ENCODE measurements at regions not wholly inside any gene's neighbourhood (a gene's known extent, or its start where the extent isn't known, plus 50 kb on each side); places are given as distances from the start of the nearest gene placed in this dataset.

DNA sequence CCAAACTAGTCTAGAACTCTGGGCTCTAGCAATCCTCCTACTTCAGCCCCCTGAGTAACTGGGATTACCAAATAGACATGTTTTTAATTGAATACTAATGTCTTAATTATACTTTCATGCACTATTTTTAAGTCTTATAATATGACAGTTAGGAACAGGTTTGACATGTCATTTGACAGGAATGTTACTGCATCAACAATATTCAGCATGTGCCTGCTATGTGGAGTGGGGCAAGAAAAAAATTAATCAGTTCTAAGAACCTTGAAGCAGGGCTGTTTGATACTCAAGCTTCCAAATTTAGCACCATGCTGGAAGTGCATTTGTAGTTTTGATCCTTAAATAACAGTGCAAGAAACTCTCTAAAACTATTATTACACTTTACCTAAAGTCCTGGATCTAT lies 265.3 kb downstream of the MZT1 start:
- Histone ChIP-seq H3K79me2 (ENCODE audit: insufficient read depth, low read length) (no peaks in the 10 kb centered on the region), H3K9ac (ENCODE audit: low read depth, low read length, poor library complexity, severe bottlenecking) (no peak overlapping the region), H3K4me3 (ENCODE audit: low read length, poor library complexity, severe bottlenecking) (no peak overlapping the region), H2AFZ (ENCODE audit: low read length) (no peak overlapping the region), H4K20me1 (ENCODE audit: insufficient read depth, low read length, poor library complexity, severe bottlenecking) (no peaks in the 10 kb centered on the region), H3K36me3 (ENCODE audit: insufficient read depth, low read length) (no peaks in the 10 kb centered on the region), H3F3A (ENCODE audit: low read depth) (no peaks in the 10 kb centered on the region), H3K9me2 (replicated peaks; ENCODE audit: low read depth, low read length) (no peaks in the 10 kb centered on the region), H3K4me2 (ENCODE audit: low read depth, low read length, poor library complexity, severe bottlenecking) (no peak overlapping the region), H3K4me1 (ENCODE audit: insufficient read depth, low read length, poor library complexity, severe bottlenecking) (no peaks in the 10 kb centered on the region), H3K9me3 (ENCODE audit: insufficient read depth, low read depth, low read length) (no peaks in the 10 kb centered on the region), H3K27me3 (ENCODE audit: insufficient read depth, low read length, poor library complexity, severe bottlenecking) (no peaks in the 10 kb centered on the region)
- TF ChIP-seq EZH2phosphoT487 (IDR thresholded peaks at IDR 0.05; ENCODE audit: borderline replicate concordance): no peak
- TF ChIP-seq, protein P1, sequence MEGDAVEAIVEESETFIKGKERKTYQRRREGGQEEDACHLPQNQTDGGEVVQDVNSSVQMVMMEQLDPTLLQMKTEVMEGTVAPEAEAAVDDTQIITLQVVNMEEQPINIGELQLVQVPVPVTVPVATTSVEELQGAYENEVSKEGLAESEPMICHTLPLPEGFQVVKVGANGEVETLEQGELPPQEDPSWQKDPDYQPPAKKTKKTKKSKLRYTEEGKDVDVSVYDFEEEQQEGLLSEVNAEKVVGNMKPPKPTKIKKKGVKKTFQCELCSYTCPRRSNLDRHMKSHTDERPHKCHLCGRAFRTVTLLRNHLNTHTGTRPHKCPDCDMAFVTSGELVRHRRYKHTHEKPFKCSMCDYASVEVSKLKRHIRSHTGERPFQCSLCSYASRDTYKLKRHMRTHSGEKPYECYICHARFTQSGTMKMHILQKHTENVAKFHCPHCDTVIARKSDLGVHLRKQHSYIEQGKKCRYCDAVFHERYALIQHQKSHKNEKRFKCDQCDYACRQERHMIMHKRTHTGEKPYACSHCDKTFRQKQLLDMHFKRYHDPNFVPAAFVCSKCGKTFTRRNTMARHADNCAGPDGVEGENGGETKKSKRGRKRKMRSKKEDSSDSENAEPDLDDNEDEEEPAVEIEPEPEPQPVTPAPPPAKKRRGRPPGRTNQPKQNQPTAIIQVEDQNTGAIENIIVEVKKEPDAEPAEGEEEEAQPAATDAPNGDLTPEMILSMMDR (conservative IDR thresholded peaks at IDR 0.05; ENCODE audit: low read length): no peak

DNA sequence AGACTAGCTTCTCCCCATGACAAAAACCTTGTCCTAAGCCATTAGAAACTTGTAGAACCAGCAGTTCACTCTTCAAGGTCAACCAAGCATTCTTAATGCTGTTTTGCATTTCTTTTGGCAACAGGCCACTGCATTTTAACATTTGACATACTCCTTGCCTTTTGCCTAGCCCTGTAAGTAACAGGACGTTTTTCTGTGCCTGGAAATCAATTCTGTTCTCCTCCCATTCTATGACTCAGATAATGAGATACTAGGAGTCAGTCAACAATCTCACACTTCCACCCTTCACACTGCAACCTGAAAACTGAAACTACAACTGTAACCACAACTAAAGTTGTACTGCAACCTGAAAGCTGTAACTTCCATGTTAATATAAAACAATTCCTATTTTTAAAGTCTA lies 268.7 kb downstream of the MZT1 start:
- H4K20me1 ChIP-seq (ENCODE audit: insufficient read depth, low read length, poor library complexity, severe bottlenecking): no peaks in the 10 kb centered on the region
- H3K9me3 ChIP-seq (ENCODE audit: insufficient read depth, low read depth, low read length): no peaks in the 10 kb centered on the region
- H3K9ac ChIP-seq (ENCODE audit: low read depth, low read length, poor library complexity, severe bottlenecking): no peak overlapping the region
- no peaks in the 10 kb centered on the region for H3K9me2 ChIP-seq (replicated peaks; ENCODE audit: low read depth, low read length)
- no peak overlapping the region for H3K4me3 ChIP-seq (ENCODE audit: low read length, poor library complexity, severe bottlenecking)
- H3K27me3 ChIP-seq (ENCODE audit: insufficient read depth, low read length, poor library complexity, severe bottlenecking): no peaks in the 10 kb centered on the region
- H3K36me3 ChIP-seq (ENCODE audit: insufficient read depth, low read length): no peaks in the 10 kb centered on the region
- no peak overlapping the region for H2AFZ ChIP-seq (ENCODE audit: low read length)
- H3K4me1 ChIP-seq (ENCODE audit: insufficient read depth, low read length, poor library complexity, severe bottlenecking): no peaks in the 10 kb centered on the region
- no peaks in the 10 kb centered on the region for H3K79me2 ChIP-seq (ENCODE audit: insufficient read depth, low read length)
- no peak overlapping the region for H3K4me2 ChIP-seq (ENCODE audit: low read depth, low read length, poor library complexity, severe bottlenecking)
- no peak for TF ChIP-seq EZH2phosphoT487 (IDR thresholded peaks at IDR 0.05; ENCODE audit: borderline replicate concordance)
- TF ChIP-seq, protein P1 (conservative IDR thresholded peaks at IDR 0.05; ENCODE audit: low read length): no peak
- H3F3A ChIP-seq (ENCODE audit: low read depth): no peaks in the 10 kb centered on the region

DNA sequence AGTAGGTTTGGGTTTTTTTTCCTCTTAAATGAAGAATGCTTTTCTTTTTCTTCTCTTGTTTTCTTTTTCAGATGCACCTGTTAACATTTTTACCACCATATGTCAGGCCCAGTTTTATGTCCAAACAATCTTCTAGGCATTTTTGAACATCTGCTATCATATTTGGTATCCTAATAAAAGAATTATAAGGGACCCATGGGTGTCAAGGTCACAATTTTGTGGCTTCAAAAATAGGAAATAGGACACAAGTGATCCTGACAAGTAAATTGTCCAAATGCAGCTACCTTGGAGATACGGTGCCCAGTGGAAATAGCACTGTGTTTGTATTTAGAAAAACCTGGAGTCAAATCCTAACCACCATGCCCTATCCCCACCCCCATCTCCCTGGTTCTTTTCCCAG lies 270.3 kb downstream of the MZT1 start:
- no peaks in the 10 kb centered on the region for H3K79me2 ChIP-seq (ENCODE audit: insufficient read depth, low read length)
- H3K9me3 ChIP-seq (ENCODE audit: insufficient read depth, low read depth, low read length): no peaks in the 10 kb centered on the region
- H3K4me3 ChIP-seq (ENCODE audit: low read length, poor library complexity, severe bottlenecking): no peak overlapping the region
- no peak overlapping the region for H3K4me2 ChIP-seq (ENCODE audit: low read depth, low read length, poor library complexity, severe bottlenecking)
- H3K9me2 ChIP-seq (replicated peaks; ENCODE audit: low read depth, low read length): no peaks in the 10 kb centered on the region
- TF ChIP-seq, protein P1 (conservative IDR thresholded peaks at IDR 0.05; ENCODE audit: low read length): no peak
- no peak overlapping the region for H3K9ac ChIP-seq (ENCODE audit: low read depth, low read length, poor library complexity, severe bottlenecking)
- H3K27me3 ChIP-seq (ENCODE audit: insufficient read depth, low read length, poor library complexity, severe bottlenecking): no peaks in the 10 kb centered on the region
- H3K4me1 ChIP-seq (ENCODE audit: insufficient read depth, low read length, poor library complexity, severe bottlenecking): no peaks in the 10 kb centered on the region
- no peaks in the 10 kb centered on the region for H3F3A ChIP-seq (ENCODE audit: low read depth)
- no peaks in the 10 kb centered on the region for H4K20me1 ChIP-seq (ENCODE audit: insufficient read depth, low read length, poor library complexity, severe bottlenecking)
- no peak overlapping the region for H2AFZ ChIP-seq (ENCODE audit: low read length)
- no peaks in the 10 kb centered on the region for H3K36me3 ChIP-seq (ENCODE audit: insufficient read depth, low read length)

Data from Loucy (cell line).